ENCODE measurements at regions not wholly inside any gene's neighbourhood (a gene's known extent, or its start where the extent isn't known, plus 50 kb on each side); places are given as distances from the start of the nearest gene placed in this dataset.
"Not testable (repeated sequence)": the region's sequence is repeated elsewhere in the genome, so short reads cannot be mapped to it uniquely, and the experiment has no call there.

GRCh38 chr7:66490979-66491378, 137.7 kb upstream of the KCTD7 start:
- H3K27me3 ChIP-seq (ENCODE audit: low read length); POLR2A ChIA-PET (ENCODE audit: unreplicated experiment); H4K20me1 ChIP-seq (ENCODE audit: low read length); H3K9me3 ChIP-seq (ENCODE audit: low read length); H3K9ac ChIP-seq (ENCODE audit: low read length); BruUV-seq (replicated peaks); H3F3A ChIP-seq (ENCODE audit: low read length, unreplicated experiment); H3K27ac ChIP-seq (ENCODE audit: low read length); CTCF ChIA-PET; H3K9me2 ChIP-seq (replicated peaks; ENCODE audit: low read length); H2AFZ ChIP-seq (ENCODE audit: low read length); H3K36me3 ChIP-seq (ENCODE audit: low read depth, low read length); ATAC-seq; DNase-seq; H3K4me1 ChIP-seq (ENCODE audit: insufficient read depth, low read length); H3K79me2 ChIP-seq (ENCODE audit: low read length); H3K4me2 ChIP-seq (ENCODE audit: low read length); H3K4me3 ChIP-seq (ENCODE audit: low read length): not testable (repeated sequence)
- intact Hi-C loops (cut with micrococcal nuclease) = loop anchor here (10.0 kb wide), 1 partner anchor 76 kb away; no protein-coding TSS in a partner anchor

GRCh38 chr7:66492405-66492804, 136.3 kb upstream of the KCTD7 start:
- POLR2A ChIA-PET (ENCODE audit: unreplicated experiment); H2AFZ ChIP-seq (ENCODE audit: low read length); H3K27me3 ChIP-seq (ENCODE audit: low read length); H3K9ac ChIP-seq (ENCODE audit: low read length); BruUV-seq (replicated peaks); ATAC-seq; CTCF ChIA-PET; H3F3A ChIP-seq (ENCODE audit: low read length, unreplicated experiment); DNase-seq; H3K4me1 ChIP-seq (ENCODE audit: insufficient read depth, low read length); H3K36me3 ChIP-seq (ENCODE audit: low read depth, low read length); H3K27ac ChIP-seq (ENCODE audit: low read length); H3K9me2 ChIP-seq (replicated peaks; ENCODE audit: low read length); H4K20me1 ChIP-seq (ENCODE audit: low read length); H3K79me2 ChIP-seq (ENCODE audit: low read length); H3K9me3 ChIP-seq (ENCODE audit: low read length): not testable (repeated sequence)
- intact Hi-C loops (cut with micrococcal nuclease) = loop anchor here (10.0 kb wide), 1 partner anchor 78 kb away; no protein-coding TSS in a partner anchor
- H3K4me3 ChIP-seq (ENCODE audit: low read length) = peak overlapping the region; percentile 76; the same call in 1 of the 2 replicates
- H3K4me2 ChIP-seq (ENCODE audit: low read length) = peak overlapping the region; percentile 91; the same call in 1 of the 2 replicates

GRCh38 chr7:66493235-66494205, 135.2 kb upstream of the KCTD7 start:
- CTCF ChIA-PET = interaction anchor here (0.6 to 1.3 kb wide), 3 partner anchors 80 to 379 kb away, joined by 4 to 5 read pairs (median 5); partner anchors contain the start of genes CRCP and TPST1
- 0 out of 2 replicates have a peak, but pooled peaks cover 4% of the 10 kb centered on the region for H3K79me2 ChIP-seq (ENCODE audit: low read length)
- no peaks in the 10 kb centered on the region for H3K9me2 ChIP-seq (replicated peaks; ENCODE audit: low read length)
- H3F3A ChIP-seq (ENCODE audit: low read length, unreplicated experiment) = no peaks in the 10 kb centered on the region
- H3K27me3 ChIP-seq (ENCODE audit: low read length) = no peaks in the 10 kb centered on the region
- POLR2A ChIA-PET (ENCODE audit: unreplicated experiment) = interaction anchor here (0.6 kb wide), 1 partner anchor 186 kb away, joined by 3 read pairs; no protein-coding TSS in a partner anchor
- H3K4me2 ChIP-seq (ENCODE audit: low read length) = peak overlapping the region; percentile 91
- no peaks in the 10 kb centered on the region for H4K20me1 ChIP-seq (ENCODE audit: low read length)
- TSS peak; percentile 76 for BruUV-seq (replicated peaks)
- peak overlapping the region; percentile 89 for H2AFZ ChIP-seq (ENCODE audit: low read length)
- intact Hi-C loops (cut with micrococcal nuclease) = loop anchor here (10.0 kb wide), 1 partner anchor 79 kb away; no protein-coding TSS in a partner anchor
- ATAC-seq (peak; percentile 95), DNase-seq (peak; percentile 97)
- H3K9me3 ChIP-seq (ENCODE audit: low read length) = no peaks in the 10 kb centered on the region
- H3K9ac ChIP-seq (ENCODE audit: low read length) = peak overlapping the region; percentile 84
- peak overlapping the region; percentile 76 for H3K4me3 ChIP-seq (ENCODE audit: low read length)
- no peak for TF ChIP-seq EZH2 (IDR thresholded peaks at IDR 0.05; ENCODE audit: low read length, unreplicated experiment)
- no peak for TF ChIP-seq EZH2phosphoT487 (IDR thresholded peaks at IDR 0.05; ENCODE audit: borderline replicate concordance, low read length)
- no peak for TF ChIP-seq CTCF (conservative IDR thresholded peaks at IDR 0.05; ENCODE audit: low read depth, low read length)
- H3K4me1 ChIP-seq (ENCODE audit: insufficient read depth, low read length) = peaks cover 6% of the 10 kb centered on the region; the same call in 1 of the 2 replicates
- H3K36me3 ChIP-seq (ENCODE audit: low read depth, low read length) = no peaks in the 10 kb centered on the region
- peak overlapping the region; percentile 52 for H3K27ac ChIP-seq (ENCODE audit: low read length)
